Large intestine (tissue), 3 donors: ENCODE measurements at regions not wholly inside any gene's neighbourhood (a gene's known extent, or its start where the extent isn't known, plus 50 kb on each side); places are given as distances from the start of the nearest gene placed in this dataset.
A peak's percentile ranks its signal among the peaks of the same experiment; 100 is the strongest.

ENCODE experiments used
- DNase-seq, 2 donors: peaks; one replicate each; pipeline versions ENCODE4 v3.0.0 to v3.0.0-alpha.2; 2013
- H3K27ac ChIP-seq: one replicate; pipeline ENCODE4 v1.5.1; 2013; ENCODE audit warnings: low read length
- H3K27me3 ChIP-seq: 2 replicates; pipeline ENCODE4 v1.6.1; 2013; ENCODE audit warnings: low read length; ENCODE audit not compliant: control insufficient read depth, insufficient read depth
- H3K36me3 ChIP-seq: 2 replicates; pipeline ENCODE4 v1.6.1; 2013; ENCODE audit warnings: low read length; ENCODE audit not compliant: control insufficient read depth, insufficient read depth
- H3K4me1 ChIP-seq: one replicate; pipeline ENCODE4 v1.6.1; 2013; ENCODE audit warnings: low read length; ENCODE audit not compliant: control insufficient read depth, insufficient read depth
- H3K4me3 ChIP-seq: one replicate; pipeline ENCODE4 v1.5.1; 2013; ENCODE audit warnings: low read length
- H3K9me3 ChIP-seq: one replicate; pipeline ENCODE4 v1.6.1; 2013; ENCODE audit warnings: mild to moderate bottlenecking, low read depth, low read length, moderate library complexity; ENCODE audit not compliant: control insufficient read depth
- WGBS: methylation state at CpG from one replicate; pipeline ENCODE4 v1.1.5; 2013; ENCODE audit warnings: low lambda C conversion rate; ENCODE audit not compliant: insufficient coverage; 5-methylcytosine and 5-hydroxymethylcytosine counted together

GRCh38 chr14:101478096-101478495 lies 83.2 kb upstream of the DIO3 start:
- Histone ChIP-seq H3K27me3 (no peaks in the 10 kb centered on the region), H3K4me1 (peaks cover 51% of the 10 kb centered on the region), H3K27ac (no peak overlapping the region), H3K4me3 (no peak overlapping the region), H3K9me3 (no peaks in the 10 kb centered on the region), H3K36me3 (no peaks in the 10 kb centered on the region)
- no CpG with 5 or more reads among the region's 13 CpGs for WGBS
- no peak for DNase-seq

- no peaks in the 10 kb centered on the region for H3K36me3 ChIP-seq
These were observed 82.4 kb upstream of the DIO3 start for GRCh38 chr14:101478796-101479410.

GRCh38 chr14:101480022-101480746 lies 81.1 kb upstream of the DIO3 start:
- 44% methylated on average over 5 of the region's 12 CpGs for WGBS
- Histone ChIP-seq H3K4me3 (no peak overlapping the region), H3K27ac (no peak overlapping the region), H3K36me3 (no peaks in the 10 kb centered on the region), H3K9me3 (no peaks in the 10 kb centered on the region), H3K4me1 (peaks cover 42% of the 10 kb centered on the region), H3K27me3 (no peaks in the 10 kb centered on the region)
- peak in 1 of 2 donors; percentile 20 for DNase-seq

More at GRCh38 chr14:101478796-101479410, 82.4 kb upstream of the DIO3 start:
- WGBS: no CpG with 5 or more reads among the region's 13 CpGs
- H3K9me3 ChIP-seq: no peaks in the 10 kb centered on the region
- no peak overlapping the region for H3K4me3 ChIP-seq
- peaks cover 51% of the 10 kb centered on the region for H3K4me1 ChIP-seq
- no peak overlapping the region for H3K27ac ChIP-seq
- no peak for DNase-seq
- no peaks in the 10 kb centered on the region for H3K27me3 ChIP-seq

- Histone ChIP-seq H3K27me3 (no peaks in the 10 kb centered on the region), H3K4me3 (no peak overlapping the region), H3K36me3 (no peaks in the 10 kb centered on the region), H3K27ac (peak overlapping the region; percentile 31), H3K9me3 (no peaks in the 10 kb centered on the region), H3K4me1 (peaks cover 37% of the 10 kb centered on the region)
- WGBS: 46% methylated on average over 5 of the region's 16 CpGs
- peak; percentile 61 to 77 for DNase-seq
These were observed 80.4 kb upstream of the DIO3 start for GRCh38 chr14:101480747-101481530.

GRCh38 chr14:101481557-101481956 lies 79.7 kb upstream of the DIO3 start:
- no peak overlapping the region for H3K27ac ChIP-seq

GRCh38 chr14:101482066-101482465 lies 79.2 kb upstream of the DIO3 start:
- Histone ChIP-seq H3K4me1 (peaks cover 28% of the 10 kb centered on the region), H3K36me3 (no peaks in the 10 kb centered on the region), H3K4me3 (no peak overlapping the region), H3K27me3 (no peaks in the 10 kb centered on the region), H3K9me3 (no peaks in the 10 kb centered on the region), H3K27ac (no peak overlapping the region)
- no peak for DNase-seq
- no CpG with 5 or more reads among the region's 4 CpGs for WGBS

More at GRCh38 chr14:101481557-101481956, 79.7 kb upstream of the DIO3 start:
- DNase-seq: no peak
- Histone ChIP-seq H3K4me1 (peaks cover 31% of the 10 kb centered on the region), H3K4me3 (no peak overlapping the region), H3K9me3 (no peaks in the 10 kb centered on the region), H3K27me3 (no peaks in the 10 kb centered on the region), H3K36me3 (no peaks in the 10 kb centered on the region)
- no CpG with 5 or more reads among the region's 5 CpGs for WGBS

GRCh38 chr14:101483829-101484228 lies 77.5 kb upstream of the DIO3 start:
- Histone ChIP-seq H3K4me1 (peaks cover 17% of the 10 kb centered on the region), H3K4me3 (no peak overlapping the region), H3K27me3 (no peaks in the 10 kb centered on the region), H3K27ac (no peak overlapping the region), H3K9me3 (no peaks in the 10 kb centered on the region), H3K36me3 (no peaks in the 10 kb centered on the region)
- DNase-seq: no peak
- 85% methylated on average over 2 of the region's 4 CpGs for WGBS

GRCh38 chr14:101489092-101489760 lies 72.1 kb upstream of the DIO3 start:
- no peaks in the 10 kb centered on the region for H3K4me1 ChIP-seq

GRCh38 chr14:101490771-101491170 lies 70.5 kb upstream of the DIO3 start:
- no peak overlapping the region for H3K27ac ChIP-seq
- no peaks in the 10 kb centered on the region for H3K9me3 ChIP-seq
- H3K36me3 ChIP-seq: no peaks in the 10 kb centered on the region
- no peaks in the 10 kb centered on the region for H3K4me1 ChIP-seq
- DNase-seq: no peak
- no peak overlapping the region for H3K4me3 ChIP-seq
- no peaks in the 10 kb centered on the region for H3K27me3 ChIP-seq
- WGBS: no CpG with 5 or more reads among the region's 9 CpGs

More at GRCh38 chr14:101489092-101489760, 72.1 kb upstream of the DIO3 start:
- no peak for DNase-seq
- Histone ChIP-seq H3K27me3 (no peaks in the 10 kb centered on the region), H3K27ac (no peak overlapping the region), H3K36me3 (no peaks in the 10 kb centered on the region), H3K4me3 (no peak overlapping the region), H3K9me3 (no peaks in the 10 kb centered on the region)
- 40% methylated on average over 2 of the region's 9 CpGs for WGBS

GRCh38 chr14:101491841-101492240 lies 69.5 kb upstream of the DIO3 start:
- no peaks in the 10 kb centered on the region for H3K9me3 ChIP-seq
- H3K27ac ChIP-seq: no peak overlapping the region
- DNase-seq: no peak
- no CpG with 5 or more reads among the region's 12 CpGs for WGBS
- H3K36me3 ChIP-seq: no peaks in the 10 kb centered on the region
- H3K27me3 ChIP-seq: no peaks in the 10 kb centered on the region
- H3K4me1 ChIP-seq: no peaks in the 10 kb centered on the region
- H3K4me3 ChIP-seq: no peak overlapping the region
